Lung (tissue), 11 donors: ENCODE measurements at regions not wholly inside any gene's neighbourhood (a gene's known extent, or its start where the extent isn't known, plus 50 kb on each side); places are given as distances from the start of the nearest gene placed in this dataset.

Experiments
- ATAC-seq: fragments of 200-7000 bp; cut with Tn5 transposase; one replicate; pipeline ENCODE4 v1.9.1; 2020; ENCODE audit warnings: moderate number of reproducible peaks; ENCODE audit not compliant: insufficient read depth, low FRiP score
- DNase-seq, 3 donors: peaks; one replicate each; pipeline ENCODE4 v3.0.0-alpha.2; 2013 to 2017
- H3K27ac ChIP-seq, 2 donors: one replicate each; pipeline ENCODE4 v1.5.1; 2013; ENCODE audit warnings: mild to moderate bottlenecking in 2 of 2, moderate library complexity in 2 of 2, control low read depth in 1 of 2, inconsistent platforms in 1 of 2, low read depth in 1 of 2, low read length in 1 of 2
- H3K27me3 ChIP-seq, 3 donors: one replicate each; pipeline ENCODE4 v1.5.1; 2013; ENCODE audit warnings: low read length in 2 of 3; ENCODE audit not compliant: control insufficient read depth in 3 of 3, insufficient read depth in 3 of 3
- H3K36me3 ChIP-seq, 4 donors: one replicate each; pipeline ENCODE4 v1.5.1; 2013; ENCODE audit warnings: low read length in 4 of 4, mild to moderate bottlenecking in 1 of 4, moderate library complexity in 1 of 4; ENCODE audit not compliant: control insufficient read depth in 4 of 4, insufficient read depth in 4 of 4
- H3K4me1 ChIP-seq, 5 donors: one replicate each; pipeline ENCODE4 v1.5.1; 2013; ENCODE audit warnings: low read length in 5 of 5, mild to moderate bottlenecking in 2 of 5, moderate library complexity in 1 of 5; ENCODE audit not compliant: control insufficient read depth in 5 of 5, insufficient read depth in 5 of 5
- H3K4me3 ChIP-seq: one replicate; pipeline ENCODE4 v1.5.1; 2013; ENCODE audit warnings: mild to moderate bottlenecking, control low read depth, moderate library complexity
- H3K9ac ChIP-seq, 2 donors: one replicate each; pipeline ENCODE4 v1.5.1; 2013; ENCODE audit warnings: low read length in 2 of 2, control low read depth in 1 of 2; ENCODE audit not compliant: insufficient read depth in 1 of 2
- H3K9me3 ChIP-seq, 4 donors: one replicate each; pipeline ENCODE4 v1.5.1; 2013; ENCODE audit warnings: low read length in 3 of 4, mild to moderate bottlenecking in 1 of 4, moderate library complexity in 1 of 4; ENCODE audit not compliant: control insufficient read depth in 4 of 4, insufficient read depth in 3 of 4
- WGBS, 2 donors: extraction: QIAGEN DNeasy Blood & Tissue Kit; methylation state at CpG; one replicate each; pipeline ENCODE4 v1.1.7; 2013; 5-methylcytosine and 5-hydroxymethylcytosine counted together
- TF ChIP-seq, protein P1 (sequence below): IDR thresholded peaks from 2 replicates; pipeline ENCODE4 v1.5.1; 2012; ENCODE audit warnings: mild to moderate bottlenecking; ENCODE audit errors: control extremely low read depth, extremely low read depth
- donor health status: control.
- donor health status: control.
- donor health status: Bipolar disorder and iron deficiency.
- donor health status: healthy.
- donor health status: DM: yes; HTN: yes; CAD: no.

DNA sequence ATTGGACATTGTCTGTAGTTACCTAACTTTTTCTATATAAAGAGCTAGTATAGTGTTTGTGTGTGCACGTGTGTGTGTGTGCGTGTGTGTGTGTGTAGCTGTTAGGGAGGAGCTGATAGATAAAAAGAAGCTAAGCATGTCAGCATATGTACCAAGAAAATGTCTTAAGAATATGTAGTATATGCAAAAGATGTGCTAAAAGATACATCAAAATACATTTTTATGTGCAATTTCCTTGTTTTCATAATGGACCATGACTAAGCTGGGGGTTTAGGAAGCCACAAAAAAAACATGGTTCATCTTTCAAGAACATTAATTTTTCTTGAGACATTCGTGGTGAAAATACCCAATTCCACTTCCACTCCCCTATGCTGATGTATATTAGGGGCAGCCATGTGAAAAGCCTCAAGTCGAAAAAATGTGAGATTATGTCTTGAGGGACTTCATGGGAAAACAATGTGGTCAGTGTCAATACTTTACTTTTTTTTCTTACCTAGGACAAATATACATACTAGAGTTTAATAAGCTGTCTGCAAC is 1599.7 kb downstream of the ARAP2 start:
- no peak for ATAC-seq
- H3K27me3 ChIP-seq = no peaks in the 10 kb centered on the region
- no peaks in the 10 kb centered on the region for H3K36me3 ChIP-seq
- no peaks in the 10 kb centered on the region for H3K4me1 ChIP-seq
- H3K4me3 ChIP-seq = no peak overlapping the region
- H3K9ac ChIP-seq = no peak overlapping the region
- peaks cover 0 to 10% (median 4%) of the 10 kb centered on the region in 4 donors for H3K9me3 ChIP-seq
- TF ChIP-seq, protein P1, sequence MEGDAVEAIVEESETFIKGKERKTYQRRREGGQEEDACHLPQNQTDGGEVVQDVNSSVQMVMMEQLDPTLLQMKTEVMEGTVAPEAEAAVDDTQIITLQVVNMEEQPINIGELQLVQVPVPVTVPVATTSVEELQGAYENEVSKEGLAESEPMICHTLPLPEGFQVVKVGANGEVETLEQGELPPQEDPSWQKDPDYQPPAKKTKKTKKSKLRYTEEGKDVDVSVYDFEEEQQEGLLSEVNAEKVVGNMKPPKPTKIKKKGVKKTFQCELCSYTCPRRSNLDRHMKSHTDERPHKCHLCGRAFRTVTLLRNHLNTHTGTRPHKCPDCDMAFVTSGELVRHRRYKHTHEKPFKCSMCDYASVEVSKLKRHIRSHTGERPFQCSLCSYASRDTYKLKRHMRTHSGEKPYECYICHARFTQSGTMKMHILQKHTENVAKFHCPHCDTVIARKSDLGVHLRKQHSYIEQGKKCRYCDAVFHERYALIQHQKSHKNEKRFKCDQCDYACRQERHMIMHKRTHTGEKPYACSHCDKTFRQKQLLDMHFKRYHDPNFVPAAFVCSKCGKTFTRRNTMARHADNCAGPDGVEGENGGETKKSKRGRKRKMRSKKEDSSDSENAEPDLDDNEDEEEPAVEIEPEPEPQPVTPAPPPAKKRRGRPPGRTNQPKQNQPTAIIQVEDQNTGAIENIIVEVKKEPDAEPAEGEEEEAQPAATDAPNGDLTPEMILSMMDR = no peak
- H3K27ac ChIP-seq = no peak overlapping the region
- no peak for DNase-seq
- 74 to 76% methylated on average over 4 of the region's 4 CpGs for WGBS, 2 donors

DNA sequence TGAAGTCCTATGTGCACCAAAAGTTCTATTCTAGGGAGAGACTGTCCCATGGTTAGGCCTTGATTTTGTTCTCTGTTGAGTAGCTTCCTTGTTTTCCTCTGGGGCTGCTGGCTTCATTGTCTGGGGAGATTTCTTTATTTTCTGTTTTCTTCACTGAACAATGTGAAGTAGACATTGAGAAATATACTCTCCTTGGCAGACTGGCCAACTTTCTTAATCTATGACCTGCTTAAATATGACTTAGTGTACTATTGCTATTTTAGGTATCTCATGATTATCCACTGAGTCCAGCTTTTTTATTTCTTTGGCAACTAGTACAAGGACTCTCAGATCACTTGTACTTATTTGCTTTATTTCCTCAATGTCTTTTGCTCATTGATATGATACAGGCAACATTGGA is 1594.6 kb downstream of the ARAP2 start:
- Histone ChIP-seq H3K27me3 (no peaks in the 10 kb centered on the region), H3K9me3 (peaks cover 0 to 3% (median 0%) of the 10 kb centered on the region in 4 donors), H3K27ac (no peak overlapping the region), H3K36me3 (no peaks in the 10 kb centered on the region), H3K4me3 (no peak overlapping the region), H3K4me1 (peaks cover 0 to 11% (median 0%) of the 10 kb centered on the region in 5 donors), H3K9ac (no peak overlapping the region)
- DNase-seq (peak in 2 of 3 donors; percentile 38 to 61), ATAC-seq (no peak)
- TF ChIP-seq, protein P1 = no peak

- Histone ChIP-seq H3K4me1 (no peaks in the 10 kb centered on the region), H3K27me3 (no peaks in the 10 kb centered on the region), H3K9ac (no peak overlapping the region), H3K27ac (no peak overlapping the region), H3K36me3 (no peaks in the 10 kb centered on the region), H3K4me3 (no peak overlapping the region), H3K9me3 (peaks cover 0 to 2% (median 0%) of the 10 kb centered on the region in 4 donors)
- DNase-seq (no peak), ATAC-seq (no peak)
- TF ChIP-seq, protein P1 = no peak
- WGBS, 2 donors = 86 to 94% methylated on average over 5 of the region's 5 CpGs
These were observed 1580.3 kb downstream of the ARAP2 start for GRCh38 chr4:34664051-34664450.

GRCh38 chr4:34676400-34676799 is 1567.9 kb downstream of the ARAP2 start:
- TF ChIP-seq, protein P1 = no peak
- no peak overlapping the region for H3K27ac ChIP-seq
- H3K9me3 ChIP-seq = peaks cover 0 to 2% (median 0%) of the 10 kb centered on the region in 4 donors
- no peak for ATAC-seq
- 31 to 35% methylated on average over 1 of the region's 1 CpG for WGBS, 2 donors
- H3K4me1 ChIP-seq = peaks cover 0 to 21% (median 0%) of the 10 kb centered on the region in 5 donors
- no peaks in the 10 kb centered on the region for H3K27me3 ChIP-seq
- no peaks in the 10 kb centered on the region for H3K36me3 ChIP-seq
- no peak overlapping the region for H3K4me3 ChIP-seq
- DNase-seq = peak in 1 of 3 donors; percentile 3
- H3K9ac ChIP-seq = no peak overlapping the region
